PFSK-1 (cell line): ENCODE measurements at regions not wholly inside any gene's neighbourhood (a gene's known extent, or its start where the extent isn't known, plus 50 kb on each side); places are given as distances from the start of the nearest gene placed in this dataset.

Experiments used
- FOXP2 ChIP-seq: optimal IDR thresholded peaks from 2 replicates; pipeline ENCODE3; 2011; ENCODE audit warnings: borderline replicate concordance, control low read depth, inconsistent platforms; ENCODE audit not compliant: insufficient read depth; ENCODE audit errors: extremely low read length, extremely low read depth
- POLR2AphosphoS5 ChIP-seq: IDR thresholded peaks from 2 replicates; pipeline ENCODE4 v1.6.1; 2012; ENCODE audit warnings: low read depth, mild to moderate bottlenecking, control low read depth, low read length, moderate library complexity
- REST ChIP-seq, 2 experiments: IDR thresholded peaks; 2 replicates each; pipeline versions ENCODE4 v1.6.1 to v1.8.0; 2011 to 2012; ENCODE audit warnings: low read depth in 2 of 2, low read length in 2 of 2, control low read depth in 1 of 2, inconsistent platforms in 1 of 2, mild to moderate bottlenecking in 1 of 2, moderate library complexity in 1 of 2; ENCODE audit not compliant: insufficient read depth in 1 of 2
- SIN3A ChIP-seq: IDR thresholded peaks from 2 replicates; pipeline ENCODE4 v1.6.1; 2012; ENCODE audit warnings: mild to moderate bottlenecking, low read length, moderate library complexity, borderline replicate concordance; ENCODE audit not compliant: insufficient read depth
- TAF1 ChIP-seq: IDR thresholded peaks from 2 replicates; pipeline ENCODE4 v1.6.1; 2012; ENCODE audit warnings: low read length, control low read depth, borderline replicate concordance; ENCODE audit not compliant: insufficient read depth

GRCh38 chr4:28469886-28470285, 1609.2 kb downstream of the STIM2 start:
- TF ChIP-seq SIN3A (no peak), REST (IDR thresholded peaks at IDR 0.05; ENCODE audit: insufficient read depth in 1 of 2, low read depth in 2 of 2, low read length in 2 of 2) (no peak), FOXP2 (no peak), POLR2AphosphoS5 (no peak), TAF1 (no peak)

- TF ChIP-seq POLR2AphosphoS5 (no peak), SIN3A (no peak), TAF1 (no peak), REST (IDR thresholded peaks at IDR 0.05; ENCODE audit: insufficient read depth in 1 of 2, low read depth in 2 of 2, low read length in 2 of 2) (no peak), FOXP2 (no peak)
Measured at GRCh38 chr4:28475381-28475780, 1614.7 kb downstream of the STIM2 start.

- TF ChIP-seq REST (IDR thresholded peaks at IDR 0.05; ENCODE audit: insufficient read depth in 1 of 2, low read depth in 2 of 2, low read length in 2 of 2), result no peak
- TF ChIP-seq FOXP2, result no peak
- TF ChIP-seq SIN3A, result no peak
- no peak for TF ChIP-seq TAF1
- TF ChIP-seq POLR2AphosphoS5, result no peak
Measured at GRCh38 chr4:28479666-28480065, 1619.0 kb downstream of the STIM2 start.

- TF ChIP-seq TAF1, result no peak
- no peak for TF ChIP-seq POLR2AphosphoS5
- no peak for TF ChIP-seq SIN3A
- TF ChIP-seq REST (IDR thresholded peaks at IDR 0.05; ENCODE audit: insufficient read depth in 1 of 2, low read depth in 2 of 2, low read length in 2 of 2), result no peak
- TF ChIP-seq FOXP2, result no peak
Measured at GRCh38 chr4:28481565-28481964, 1620.9 kb downstream of the STIM2 start.

GRCh38 chr4:28482580-28483270, 1622.1 kb downstream of the STIM2 start:
- no peak for TF ChIP-seq FOXP2
- no peak for TF ChIP-seq POLR2AphosphoS5
- TF ChIP-seq TAF1, result no peak
- no peak for TF ChIP-seq REST (IDR thresholded peaks at IDR 0.05; ENCODE audit: insufficient read depth in 1 of 2, low read depth in 2 of 2, low read length in 2 of 2)
- TF ChIP-seq SIN3A, result no peak
